ENCODE measurements at regions not wholly inside any gene's neighbourhood (a gene's known extent, or its start where the extent isn't known, plus 50 kb on each side); places are given as distances from the start of the nearest gene placed in this dataset.
"Not testable (repeated sequence)": the region's sequence is repeated elsewhere in the genome, so short reads cannot be mapped to it uniquely, and the experiment has no call there.

DNA sequence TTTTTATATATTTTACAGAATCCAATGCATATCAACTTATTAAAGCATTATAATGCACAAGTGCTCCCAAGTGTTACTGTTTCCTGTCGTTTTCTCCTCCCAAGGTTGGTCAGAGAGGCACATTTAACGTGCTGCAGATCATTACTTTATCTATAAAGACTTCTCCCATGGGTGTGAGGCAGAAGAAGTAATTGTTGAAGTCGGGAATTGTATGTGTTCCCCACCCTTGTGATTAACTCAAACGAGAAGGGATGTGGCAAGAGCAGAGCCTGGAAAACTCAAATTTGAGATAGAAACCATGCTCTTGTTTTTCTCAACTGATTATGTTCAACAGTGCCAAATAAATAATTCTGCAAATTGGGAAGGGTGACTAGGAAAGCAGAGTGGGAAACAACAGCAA lies 412.5 kb upstream of the ADAMTS5 start:
- DNase-seq = no peak

DNA sequence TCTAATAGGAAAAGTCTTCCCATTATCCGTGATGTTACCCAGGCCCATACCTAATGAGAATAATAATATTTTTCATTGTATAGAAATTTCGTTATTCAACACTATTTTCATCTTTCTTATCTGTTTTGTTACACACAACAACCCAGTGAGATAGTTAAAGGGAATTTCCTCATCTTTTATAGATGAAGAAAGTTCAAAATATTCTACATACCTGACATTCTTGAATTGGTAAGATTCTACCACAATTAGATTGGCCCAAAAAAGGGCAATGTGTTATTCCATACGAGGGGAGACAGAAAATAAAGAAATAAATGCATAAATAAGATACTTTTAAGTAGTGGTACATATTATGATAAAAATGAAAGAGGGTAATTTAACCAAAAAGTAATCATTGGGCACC lies 405.5 kb upstream of the ADAMTS5 start:
- no peak for DNase-seq

DNA sequence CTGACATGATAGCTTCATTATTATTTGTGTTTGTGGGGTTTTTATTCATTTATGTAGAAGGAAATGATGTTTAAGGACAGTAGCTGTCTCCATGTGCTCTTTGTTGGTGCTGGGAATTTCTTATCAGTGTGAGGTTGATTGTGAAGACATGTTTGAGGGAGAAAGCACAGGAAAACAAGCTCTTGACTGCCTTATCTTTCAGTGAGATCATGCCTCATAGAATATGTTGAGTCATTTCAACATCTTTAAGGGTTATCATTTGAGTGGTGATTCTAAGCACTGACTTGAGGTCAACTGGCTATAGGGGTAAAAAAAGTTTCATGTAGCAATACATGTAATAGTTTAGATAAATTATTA lies 405.1 kb upstream of the ADAMTS5 start:
- no peak for DNase-seq

DNA sequence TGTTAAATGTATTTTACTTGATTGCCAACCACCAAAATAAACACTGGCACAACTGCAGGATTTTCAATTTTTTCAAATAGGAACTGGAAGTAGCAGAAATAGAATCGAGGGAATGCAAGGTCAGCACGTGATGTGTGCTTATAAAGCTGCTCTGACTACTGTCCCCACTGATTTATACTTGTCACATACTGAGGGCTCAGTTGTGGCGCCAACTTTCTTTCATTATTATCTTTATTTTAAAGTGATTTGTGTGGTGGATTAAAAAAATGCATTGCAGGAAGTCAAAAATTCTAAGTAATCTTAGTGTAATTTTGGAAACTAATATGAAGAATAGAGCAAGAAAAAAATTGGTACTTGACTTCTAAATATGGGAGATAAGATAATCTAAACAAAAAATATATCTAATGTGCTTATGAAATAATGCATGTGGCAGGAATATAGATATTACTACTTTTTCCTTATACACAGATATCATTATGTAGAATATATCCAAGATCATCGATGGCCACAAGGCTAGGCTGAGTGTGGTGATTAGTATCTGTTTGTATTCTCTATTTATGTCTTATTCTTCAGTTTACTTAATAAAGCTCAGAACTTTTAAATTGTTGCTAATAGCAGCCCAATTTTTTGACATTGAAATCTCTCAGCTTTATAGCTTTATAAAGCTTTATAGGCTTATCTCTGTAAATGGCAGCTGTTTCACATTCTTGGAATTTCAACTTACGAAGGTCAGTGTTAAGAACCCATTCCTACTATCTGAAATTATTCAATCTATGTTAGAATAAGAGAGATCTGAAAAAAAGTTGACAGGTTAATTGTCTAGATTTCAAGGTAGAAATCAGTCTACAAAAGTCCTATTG lies 404.5 kb upstream of the ADAMTS5 start:
- no peak for DNase-seq

DNA sequence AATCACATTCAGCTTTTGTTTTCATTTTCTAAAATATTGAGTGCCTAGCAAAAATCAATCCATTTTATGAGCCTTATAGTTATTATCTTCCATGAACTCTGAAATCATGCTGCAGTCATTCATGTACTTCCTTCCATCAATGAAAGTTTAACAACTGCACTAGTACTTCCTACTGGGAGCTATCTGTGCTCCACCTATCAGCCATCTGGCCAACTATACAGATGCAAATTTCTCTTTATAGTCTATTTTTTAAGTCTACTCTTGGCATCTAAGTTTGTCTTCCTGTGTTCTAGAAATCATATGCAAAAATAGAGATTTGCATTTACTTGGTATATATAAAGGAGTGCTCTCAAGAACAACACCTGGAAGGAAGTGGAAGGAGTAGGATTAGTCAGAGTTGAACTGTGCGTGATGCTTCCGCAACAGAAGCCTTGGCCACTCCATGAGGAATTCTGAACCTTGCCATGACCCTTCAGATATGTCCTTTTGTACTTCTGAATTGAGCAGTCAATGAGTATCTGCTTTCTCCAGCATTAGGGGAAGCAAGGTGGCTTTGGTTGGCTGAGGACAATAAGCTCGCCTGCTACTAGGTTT lies 403.2 kb upstream of the ADAMTS5 start:
- no peak for DNase-seq

DNA sequence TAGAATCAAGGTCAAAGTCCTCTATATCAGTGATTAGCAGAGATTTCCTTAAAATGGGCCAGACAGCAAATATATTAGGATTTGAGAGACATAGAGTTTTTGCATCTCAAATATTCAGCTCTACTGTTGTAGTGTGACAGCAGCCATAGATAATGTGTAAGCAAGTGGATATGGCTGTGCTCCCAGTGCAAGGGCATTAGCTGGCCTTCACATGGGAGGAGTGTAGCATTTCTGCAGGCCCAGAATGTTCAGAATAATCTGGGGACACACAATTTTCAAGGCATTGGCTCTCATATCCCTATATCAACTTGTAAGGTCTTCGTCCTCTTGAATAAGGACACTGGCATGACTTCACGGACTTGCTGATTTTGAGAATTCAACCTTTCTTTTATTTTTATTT lies 402.3 kb upstream of the ADAMTS5 start:
- DNase-seq = no peak

DNA sequence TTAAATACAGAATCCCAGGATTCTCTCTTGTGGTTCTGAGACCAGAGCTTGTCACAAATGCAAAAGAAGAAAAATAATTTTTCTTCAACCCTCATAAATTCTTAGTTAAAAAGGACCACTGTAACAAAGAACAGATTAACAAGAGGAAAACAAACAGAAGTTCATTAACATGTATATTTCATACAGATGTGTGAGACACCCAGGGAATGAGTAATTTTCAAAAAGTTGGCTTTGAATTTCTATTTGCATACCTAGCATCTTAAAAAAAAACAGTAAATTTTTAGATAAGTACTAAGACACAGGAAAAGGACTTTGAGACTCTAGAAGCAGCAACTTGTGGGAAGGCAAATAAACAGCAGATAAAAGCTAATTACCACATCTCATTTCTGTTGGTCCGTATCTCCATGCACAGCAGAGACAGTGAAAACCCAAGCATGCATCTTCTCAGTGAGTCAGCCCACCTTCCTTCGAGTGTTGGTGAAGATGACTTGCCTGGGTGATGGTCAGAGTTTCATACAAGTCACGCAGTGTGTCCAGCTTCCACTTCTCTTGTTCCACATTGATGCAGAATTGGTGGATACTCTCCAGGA lies 399.9 kb upstream of the ADAMTS5 start:
- DNase-seq = no peak

DNA sequence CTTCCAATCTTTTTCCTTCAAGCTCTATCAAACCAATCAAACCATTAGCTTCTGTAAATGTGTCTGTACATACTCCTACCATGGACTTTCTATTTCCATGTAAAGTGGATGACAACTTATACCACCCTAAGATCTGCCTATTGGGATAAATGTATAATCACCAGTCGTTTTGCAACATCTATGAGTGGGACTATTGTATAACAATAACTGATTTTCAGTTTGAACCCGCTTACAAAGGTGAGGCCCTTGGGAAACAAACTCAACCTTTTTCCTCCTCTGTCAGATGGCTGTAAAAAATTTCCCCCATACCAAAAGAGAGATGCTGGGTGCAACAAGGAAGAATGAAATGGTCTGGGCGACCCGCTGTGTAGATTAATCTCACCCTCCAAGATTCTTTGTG lies 399.1 kb upstream of the ADAMTS5 start:
- DNase-seq = no peak

DNA sequence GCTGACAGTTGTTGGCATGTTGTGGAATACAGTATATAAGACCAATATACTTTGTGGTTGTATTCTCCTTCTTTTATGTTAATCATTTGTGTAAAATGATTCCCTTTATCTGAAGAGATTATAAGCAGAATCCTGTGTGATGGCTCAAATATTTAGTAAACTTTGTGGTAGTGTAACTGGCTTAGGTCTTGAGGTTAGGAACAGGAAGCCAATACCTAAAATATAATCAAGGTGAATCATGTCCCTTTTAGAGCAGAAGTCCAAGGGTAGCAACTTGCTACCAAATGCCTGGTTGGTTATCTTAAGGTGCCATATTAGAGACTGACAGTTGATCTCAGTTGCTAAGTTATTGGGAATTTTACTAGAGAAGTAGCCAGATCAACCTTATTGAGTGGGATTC lies 398.5 kb upstream of the ADAMTS5 start:
- DNase-seq = no peak

DNA sequence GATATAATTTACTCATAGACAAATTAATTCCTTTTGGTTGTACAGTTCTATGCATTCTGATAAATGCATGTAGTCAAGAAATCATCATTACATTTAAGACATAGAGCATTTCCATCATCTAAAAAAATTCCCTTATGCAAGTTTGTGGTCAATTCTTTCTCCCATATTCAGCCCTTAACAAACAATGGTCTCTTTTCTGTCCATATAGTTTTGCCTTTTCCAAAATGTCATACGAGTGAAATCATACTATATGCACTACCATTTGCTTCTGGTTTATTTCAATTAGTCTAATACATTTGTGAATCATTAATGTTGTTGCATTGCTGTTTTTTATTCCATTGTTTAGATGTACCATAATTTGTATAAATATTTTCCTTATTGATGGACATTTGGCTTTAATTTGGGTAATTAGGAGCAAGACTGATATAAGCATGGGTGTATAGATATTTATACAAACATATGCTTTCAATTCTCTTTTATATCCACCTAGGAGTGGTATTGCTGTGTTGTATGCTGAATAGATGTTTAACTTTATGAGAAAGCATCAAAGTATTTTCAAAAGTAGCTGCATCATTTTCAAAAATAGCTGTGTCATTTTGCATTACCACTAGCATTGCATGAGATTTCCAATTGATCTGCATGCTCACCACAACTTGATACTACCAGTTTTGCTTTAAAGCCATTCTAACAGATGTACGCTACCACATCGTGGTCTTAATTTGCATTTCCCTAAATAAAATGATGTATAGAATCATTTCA lies 397.0 kb upstream of the ADAMTS5 start:
- DNase-seq = no peak

DNA sequence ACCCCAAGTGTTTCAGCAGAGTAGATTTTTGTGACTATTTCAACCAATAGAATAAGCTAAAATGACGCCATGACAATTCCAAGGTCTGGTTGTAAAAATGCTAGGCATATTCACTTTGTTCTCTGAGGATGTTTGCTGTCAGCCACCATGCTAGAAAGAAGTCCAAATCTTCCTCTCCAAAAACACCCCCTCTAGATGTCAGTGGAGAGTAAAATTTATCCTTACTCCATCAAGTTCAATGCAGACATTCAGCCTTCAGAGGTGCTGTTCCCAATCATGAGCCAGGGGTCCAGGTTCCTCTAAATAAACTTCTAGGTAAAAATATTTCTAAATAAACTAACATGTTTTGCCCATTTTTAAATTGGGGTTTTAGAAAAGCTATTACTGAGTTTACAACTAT lies 395.4 kb upstream of the ADAMTS5 start:
- DNase-seq = no peak

DNA sequence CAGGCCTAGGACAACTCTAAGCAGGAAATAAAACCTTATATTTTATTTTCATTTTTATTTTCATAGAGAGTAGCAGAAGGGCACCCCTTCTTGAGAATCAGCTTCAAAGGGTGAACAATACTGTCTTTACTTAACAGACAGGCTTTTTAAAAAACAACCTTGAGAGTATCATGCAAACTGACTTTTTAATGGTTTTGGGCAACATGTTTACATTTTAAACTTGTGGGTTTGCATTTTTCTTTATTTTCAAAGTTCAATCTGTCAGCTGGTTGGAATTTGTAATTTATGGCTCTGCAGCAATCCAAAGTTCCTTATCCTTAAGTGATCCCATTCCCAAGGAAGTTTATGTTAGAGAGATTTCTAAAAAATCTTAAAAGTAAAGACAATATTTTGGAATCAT lies 392.3 kb upstream of the ADAMTS5 start:
- no peak for DNase-seq

DNA sequence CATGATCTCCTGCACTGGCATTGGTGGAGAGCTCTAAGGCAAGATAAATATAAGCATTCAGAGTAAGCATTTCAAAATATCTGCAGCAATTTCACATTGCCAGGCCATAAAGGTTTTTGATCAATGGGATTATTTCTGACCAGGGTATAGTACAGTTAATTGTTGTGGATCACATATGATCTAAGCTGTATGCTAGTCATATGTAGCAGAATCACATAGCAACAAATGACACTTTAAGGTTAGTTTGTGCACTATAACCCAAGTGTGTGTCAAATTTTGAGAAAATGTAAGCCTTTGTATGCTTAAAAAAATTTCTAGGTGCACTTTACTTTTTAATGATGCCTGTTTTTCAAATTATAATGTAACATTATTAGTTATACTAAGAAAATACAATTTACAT lies 386.0 kb upstream of the ADAMTS5 start:
- DNase-seq = no peak

DNA sequence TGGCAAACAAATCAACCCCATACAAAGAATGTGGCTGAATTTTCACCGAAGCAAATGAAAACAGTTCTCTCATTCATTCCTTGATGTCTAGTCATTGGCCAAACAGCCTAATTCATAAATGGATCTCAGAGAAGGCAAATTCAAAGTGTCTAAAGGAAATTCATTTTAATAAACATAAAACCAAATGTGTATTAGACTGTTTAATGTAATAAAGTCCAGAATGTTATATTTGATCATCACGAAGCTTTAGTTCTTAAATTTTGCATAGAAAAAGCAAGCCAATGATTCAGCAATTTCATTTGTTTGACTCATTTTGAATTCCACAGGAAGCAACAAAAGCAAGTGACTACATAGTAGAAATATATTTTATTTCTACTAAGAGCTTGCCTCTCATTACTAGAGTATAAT lies 379.2 kb upstream of the ADAMTS5 start:
- no peak for DNase-seq

DNA sequence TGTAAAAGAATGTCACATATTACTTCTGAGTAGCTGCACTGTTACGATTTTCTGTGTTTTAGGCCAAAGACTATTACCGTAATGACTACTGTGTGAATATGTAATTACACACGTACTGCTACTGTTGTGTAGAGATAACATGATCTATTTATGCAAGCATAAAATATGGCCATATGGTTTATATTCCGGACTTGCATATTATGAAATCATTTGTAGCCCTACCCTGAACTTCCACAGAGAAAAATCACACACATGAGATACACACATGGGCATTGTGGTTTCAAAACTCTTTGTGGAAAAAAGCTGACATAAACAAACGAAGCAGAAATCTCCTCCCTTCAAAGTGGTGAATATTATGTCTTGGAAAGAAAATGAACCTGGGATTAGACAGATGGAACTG lies 373.0 kb upstream of the ADAMTS5 start:
- DNase-seq = no peak

DNA sequence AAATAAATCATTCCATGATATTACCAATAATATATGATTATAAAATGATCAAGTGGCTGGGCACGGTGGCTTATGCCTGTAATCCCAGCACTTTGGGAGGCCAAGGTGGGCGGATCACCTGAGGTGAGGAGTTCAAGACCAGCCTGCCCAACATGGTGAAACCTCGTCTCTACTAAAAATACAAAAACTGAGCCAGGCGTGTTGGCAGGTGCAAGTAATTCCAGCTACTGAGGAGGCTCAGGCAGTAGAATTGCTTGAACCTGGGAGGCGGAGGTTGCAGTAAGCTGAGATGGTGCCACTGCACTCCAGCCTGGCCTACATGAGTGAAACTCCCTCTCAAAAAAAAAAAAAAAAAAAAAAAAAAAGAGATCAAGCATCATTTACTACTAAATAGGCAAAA lies 371.1 kb upstream of the ADAMTS5 start:
- not testable (repeated sequence) for DNase-seq

DNA sequence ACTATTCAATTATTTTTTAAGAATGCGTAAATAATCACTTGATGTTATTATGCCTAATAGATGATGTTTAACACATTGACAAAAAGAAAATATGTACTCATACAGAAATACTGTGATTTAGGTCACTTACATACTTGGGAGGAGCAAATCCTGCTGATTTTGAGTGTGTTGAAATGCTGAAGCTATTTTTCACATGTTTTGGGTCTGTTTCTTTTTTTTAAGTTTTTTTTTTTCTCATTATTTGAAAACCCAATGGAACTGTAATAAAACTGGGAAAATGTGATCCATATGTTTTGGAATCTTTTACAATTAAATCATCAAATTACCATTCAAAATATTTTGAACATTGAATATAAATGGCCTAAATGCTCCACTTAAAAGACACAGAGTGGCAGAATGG lies 366.2 kb upstream of the ADAMTS5 start:
- no peak for DNase-seq

DNA sequence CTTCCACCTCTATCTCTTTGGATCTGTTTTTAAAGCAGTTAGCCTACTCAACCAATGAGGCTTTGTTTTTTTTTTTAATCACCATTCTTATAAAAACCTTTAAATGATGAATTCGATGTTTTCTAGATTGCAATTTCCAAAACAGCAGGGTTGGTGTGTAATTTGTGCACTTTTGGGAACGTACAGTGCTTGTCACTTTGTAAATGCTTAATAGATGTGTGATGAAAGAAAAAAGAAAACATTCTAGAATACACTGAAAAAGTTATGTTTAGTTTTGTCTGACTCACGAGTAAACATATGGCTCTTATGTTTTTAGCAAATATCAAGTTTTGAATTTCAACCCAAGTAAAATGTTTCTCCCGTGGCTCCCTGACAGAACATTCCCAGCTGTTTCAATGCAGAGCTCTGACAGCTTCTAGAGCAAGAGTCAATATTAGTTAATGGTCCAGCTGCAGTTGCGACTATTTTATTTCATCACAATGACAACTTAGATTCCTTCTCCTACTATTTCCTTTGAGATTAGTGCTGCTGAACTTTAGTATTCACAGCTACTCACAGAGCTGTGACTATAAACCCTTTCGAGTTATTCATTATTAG lies 362.5 kb upstream of the ADAMTS5 start:
- DNase-seq = no peak

DNA sequence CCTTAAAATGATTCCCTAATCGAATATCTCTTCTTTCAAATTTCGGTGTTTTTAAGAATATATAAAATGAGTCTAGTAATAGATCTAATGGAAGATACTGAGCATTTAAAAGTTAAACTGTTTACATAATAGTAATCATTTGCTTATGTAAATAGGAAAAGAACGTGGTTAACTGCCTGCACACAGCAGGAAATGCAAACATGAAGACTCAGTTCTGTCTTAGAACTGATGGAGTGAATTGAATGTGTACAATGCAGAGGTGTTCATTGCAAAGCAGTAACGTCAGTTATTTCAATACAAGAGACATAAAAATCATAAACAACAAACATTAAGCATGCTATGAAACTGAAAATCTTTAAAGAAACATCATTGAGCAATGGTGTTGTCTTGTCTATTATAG lies 359.4 kb upstream of the ADAMTS5 start:
- no peak for DNase-seq

DNA sequence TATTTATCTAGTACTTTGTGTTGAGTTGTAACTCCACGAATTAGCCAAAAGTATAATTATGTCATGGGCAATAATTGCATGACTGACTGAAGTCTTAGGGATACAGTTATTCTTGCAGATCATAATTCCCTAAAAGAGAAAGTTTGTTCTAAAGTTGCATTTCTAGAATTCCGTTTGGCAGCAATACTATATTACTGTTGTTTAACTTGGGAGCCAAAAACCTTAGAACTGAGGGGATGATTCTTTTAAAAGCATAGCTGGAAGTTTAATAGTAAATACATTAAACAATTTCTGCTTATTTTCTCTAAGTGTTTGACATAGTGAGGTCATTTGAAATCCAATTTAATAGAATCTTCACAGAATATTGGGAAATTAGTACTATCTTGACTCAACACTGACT lies 356.4 kb upstream of the ADAMTS5 start:
- DNase-seq = no peak

DNA sequence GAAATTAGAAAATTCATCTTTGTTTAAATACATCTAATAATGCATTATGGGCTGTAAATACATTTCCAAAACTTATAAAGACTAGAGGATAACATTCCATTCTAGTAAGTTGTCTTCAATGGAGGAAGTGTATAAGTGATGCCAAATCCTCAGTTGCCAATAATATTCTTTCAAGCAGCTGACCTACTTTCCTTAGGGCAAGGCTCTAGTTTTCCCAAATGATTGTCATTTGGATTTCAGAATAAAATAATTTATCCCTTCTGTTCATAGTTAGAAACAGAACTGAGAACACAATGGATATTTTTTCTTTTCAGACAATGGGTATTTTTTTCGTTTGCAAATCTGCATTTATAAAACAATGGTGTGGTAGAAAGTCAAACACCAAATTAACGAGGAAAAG lies 354.9 kb upstream of the ADAMTS5 start:
- DNase-seq = no peak

DNA sequence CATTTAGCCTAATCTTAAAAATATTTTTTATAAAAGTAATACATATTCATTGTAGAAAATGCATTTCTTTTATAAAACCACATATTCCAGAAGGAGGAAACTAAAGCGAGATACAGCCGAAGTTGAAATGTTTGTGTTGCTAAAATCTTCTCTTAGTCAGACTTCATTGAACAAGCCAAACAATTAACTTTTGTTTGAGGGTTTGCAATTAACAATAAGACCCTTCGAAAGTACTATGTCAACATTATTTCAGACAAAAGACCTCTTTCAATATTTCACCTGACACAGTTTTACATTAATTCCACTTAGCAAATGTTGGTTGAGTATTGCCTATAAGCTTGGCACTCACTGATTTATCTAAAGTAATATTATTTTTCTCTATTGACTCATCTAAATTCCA lies 354.0 kb upstream of the ADAMTS5 start:
- no peak for DNase-seq

DNA sequence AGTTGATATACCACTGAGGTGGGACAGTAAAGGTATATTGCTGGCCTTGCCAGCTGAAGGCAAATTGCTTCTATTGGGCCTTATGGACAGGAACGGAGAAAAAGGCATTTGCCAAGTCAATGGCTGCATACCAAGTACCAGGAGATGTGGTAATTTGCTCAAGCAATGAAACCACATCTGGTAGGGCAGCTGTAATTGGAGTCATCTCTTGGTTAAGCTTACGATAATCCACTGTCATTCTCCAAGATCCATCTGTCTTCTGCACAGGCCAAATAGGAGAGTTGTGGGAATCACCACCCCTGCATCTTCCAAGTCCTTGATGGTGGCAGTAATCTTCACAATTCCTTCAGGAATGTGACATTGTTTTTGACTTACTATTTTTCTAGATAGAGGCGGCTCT lies 350.7 kb upstream of the ADAMTS5 start:
- DNase-seq = not testable (repeated sequence)

All from stimulated activated CD4-positive, alpha-beta T cell treated with anti-CD3 and anti-CD28 coated beads, Interleukin-1b, Interleukin-23, amount 100 ng/mL, for 48 hours (primary cell).